SU-DHL-6 (cell line): ENCODE measurements at regions not wholly inside any gene's neighbourhood (a gene's known extent, or its start where the extent isn't known, plus 50 kb on each side); places are given as distances from the start of the nearest gene placed in this dataset.
"Not testable (repeated sequence)": the region's sequence is repeated elsewhere in the genome, so short reads cannot be mapped to it uniquely, and the experiment has no call there.

Experiments
- H2AFZ ChIP-seq: fragments of 200-600 bp; sonication (generic); 2 replicates; pipeline ENCODE4 v1.6.1; 2014; ENCODE audit warnings: low read depth, mild to moderate bottlenecking, moderate library complexity, mixed read lengths, antibody characterized with exemption, low read length; ENCODE audit not compliant: severe bottlenecking
- H3F3A ChIP-seq: fragments of 200-600 bp; shearing (Covaris generic); 2 replicates; pipeline ENCODE4 v1.6.0; 2016; ENCODE audit warnings: antibody characterized with exemption, mild to moderate bottlenecking; ENCODE audit not compliant: insufficient read depth
- H3K27ac ChIP-seq: fragments of 200-600 bp; sonication (generic); 2 replicates; pipeline ENCODE4 v1.5.1; 2016; ENCODE audit warnings: low read depth, mild to moderate bottlenecking, low read length, moderate library complexity, mixed read lengths
- H3K27me3 ChIP-seq: fragments of 200-600 bp; sonication (generic), shearing (Covaris generic); 2 replicates; pipeline ENCODE4 v1.6.0; 2014; ENCODE audit warnings: mild to moderate bottlenecking, low read length
- H3K36me3 ChIP-seq: fragments of 200-600 bp; sonication (generic); 2 replicates; pipeline ENCODE4 v1.6.1; 2014; ENCODE audit warnings: mild to moderate bottlenecking, low read length, mixed read lengths
- H3K4me2 ChIP-seq: fragments of 300-600, 200-600 bp; shearing (Covaris generic), sonication (generic); 2 replicates; pipeline ENCODE4 v1.6.0; 2014; ENCODE audit warnings: low read length, low read depth, mild to moderate bottlenecking; ENCODE audit not compliant: poor library complexity, severe bottlenecking
- H3K4me3 ChIP-seq: fragments of 200-600 bp; sonication (generic); 2 replicates; pipeline ENCODE4 v1.5.1; 2014; ENCODE audit warnings: antibody characterized with exemption, low read length, mild to moderate bottlenecking, mixed read lengths; ENCODE audit not compliant: insufficient read depth, poor library complexity, severe bottlenecking
- H3K79me2 ChIP-seq: fragments of 200-600 bp; sonication (generic); 2 replicates; pipeline ENCODE4 v1.6.1; 2014; ENCODE audit warnings: mild to moderate bottlenecking, low read length, moderate library complexity; ENCODE audit not compliant: insufficient read depth
- H3K9ac ChIP-seq: fragments of 200-600 bp; sonication (generic); 2 replicates; pipeline ENCODE4 v1.7.0; 2014; ENCODE audit warnings: mild to moderate bottlenecking, low read length
- H3K9me2 ChIP-seq: fragments of 200-600 bp; sonication (generic); replicated peaks from 2 replicates; pipeline ENCODE4 v1.6.1; 2014; ENCODE audit warnings: low read length; ENCODE audit not compliant: insufficient read depth
- H3K9me3 ChIP-seq: fragments of 200-600 bp; sonication (generic); 2 replicates; pipeline ENCODE4 v1.6.1; 2014; ENCODE audit warnings: low read length, mixed read lengths; ENCODE audit not compliant: insufficient read depth
- H4K20me1 ChIP-seq: fragments of 200-600 bp; sonication (generic); 2 replicates; pipeline ENCODE4 v1.6.1; 2014; ENCODE audit warnings: low read depth, mild to moderate bottlenecking, antibody characterized with exemption, low read length, moderate library complexity, mixed read lengths
- EZH2phosphoT487 ChIP-seq: fragments of 200-600 bp; sonication (generic), shearing (Covaris generic); conservative IDR thresholded peaks from 2 replicates; pipeline ENCODE4 v1.6.1; 2018; ENCODE audit warnings: mild to moderate bottlenecking, antibody characterized with exemption, low read length, moderate library complexity, mixed read lengths
- TF ChIP-seq, protein P1 (sequence below): fragments of 200-600 bp; sonication (generic); IDR thresholded peaks from one replicate; pipeline ENCODE4 v1.5.1; 2017; ENCODE audit warnings: antibody characterized with exemption, mild to moderate bottlenecking, low read length, moderate library complexity; ENCODE audit not compliant: insufficient read depth, poor library complexity, severe bottlenecking

- Histone ChIP-seq H3K27me3 (no peaks in the 10 kb centered on the region), H3K36me3 (no peaks in the 10 kb centered on the region), H3K79me2 (no peaks in the 10 kb centered on the region), H3K9me2 (no peaks in the 10 kb centered on the region), H3K4me2 (no peak overlapping the region), H3K4me3 (no peak overlapping the region), H4K20me1 (no peaks in the 10 kb centered on the region), H3K9me3 (no peaks in the 10 kb centered on the region), H3F3A (no peaks in the 10 kb centered on the region), H3K9ac (no peak overlapping the region), H3K27ac (no peak overlapping the region), H2AFZ (no peak overlapping the region)
- TF ChIP-seq EZH2phosphoT487: no peak
- TF ChIP-seq, protein P1, sequence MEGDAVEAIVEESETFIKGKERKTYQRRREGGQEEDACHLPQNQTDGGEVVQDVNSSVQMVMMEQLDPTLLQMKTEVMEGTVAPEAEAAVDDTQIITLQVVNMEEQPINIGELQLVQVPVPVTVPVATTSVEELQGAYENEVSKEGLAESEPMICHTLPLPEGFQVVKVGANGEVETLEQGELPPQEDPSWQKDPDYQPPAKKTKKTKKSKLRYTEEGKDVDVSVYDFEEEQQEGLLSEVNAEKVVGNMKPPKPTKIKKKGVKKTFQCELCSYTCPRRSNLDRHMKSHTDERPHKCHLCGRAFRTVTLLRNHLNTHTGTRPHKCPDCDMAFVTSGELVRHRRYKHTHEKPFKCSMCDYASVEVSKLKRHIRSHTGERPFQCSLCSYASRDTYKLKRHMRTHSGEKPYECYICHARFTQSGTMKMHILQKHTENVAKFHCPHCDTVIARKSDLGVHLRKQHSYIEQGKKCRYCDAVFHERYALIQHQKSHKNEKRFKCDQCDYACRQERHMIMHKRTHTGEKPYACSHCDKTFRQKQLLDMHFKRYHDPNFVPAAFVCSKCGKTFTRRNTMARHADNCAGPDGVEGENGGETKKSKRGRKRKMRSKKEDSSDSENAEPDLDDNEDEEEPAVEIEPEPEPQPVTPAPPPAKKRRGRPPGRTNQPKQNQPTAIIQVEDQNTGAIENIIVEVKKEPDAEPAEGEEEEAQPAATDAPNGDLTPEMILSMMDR: no peak
These were observed 235.1 kb downstream of the AEBP2 start for GRCh38 chr12:19674437-19674836.

GRCh38 chr12:19675361-19675760 is 236.1 kb downstream of the AEBP2 start:
- H3K4me2 ChIP-seq: no peak overlapping the region
- H3K79me2 ChIP-seq: no peaks in the 10 kb centered on the region

DNA sequence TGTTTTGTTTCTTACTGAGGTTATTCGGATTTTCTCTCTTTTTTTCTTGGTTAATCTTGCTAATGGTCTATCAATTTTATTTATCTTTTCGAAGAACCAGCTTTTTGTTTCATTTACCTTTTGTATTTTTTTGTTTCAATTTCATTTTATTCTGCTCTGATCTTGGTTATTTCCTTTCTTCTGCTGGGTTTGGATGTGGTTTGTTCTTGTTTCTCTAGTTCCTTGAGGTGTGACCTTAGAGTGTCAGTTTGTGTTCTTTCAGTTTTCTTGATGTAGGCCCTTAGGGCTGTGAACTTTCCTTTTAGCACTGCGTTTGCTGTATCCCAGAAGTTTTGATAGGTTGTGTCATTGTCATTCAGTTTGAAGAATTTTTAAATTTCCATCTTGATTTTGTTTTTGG is 239.2 kb downstream of the AEBP2 start:
- H3K27me3 ChIP-seq, H3K79me2 ChIP-seq, H4K20me1 ChIP-seq, H3F3A ChIP-seq, H3K36me3 ChIP-seq, H2AFZ ChIP-seq, H3K4me3 ChIP-seq, H3K9me2 ChIP-seq, H3K27ac ChIP-seq, H3K9ac ChIP-seq, H3K9me3 ChIP-seq, H3K4me2 ChIP-seq: not testable (repeated sequence)

More at GRCh38 chr12:19675361-19675760, 236.1 kb downstream of the AEBP2 start:
- TF ChIP-seq, protein P1: no peak
- TF ChIP-seq EZH2phosphoT487: no peak
- Histone ChIP-seq H3K9me3 (no peaks in the 10 kb centered on the region), H3K27ac (no peak overlapping the region), H3K36me3 (no peaks in the 10 kb centered on the region), H3K27me3 (no peaks in the 10 kb centered on the region), H3F3A (no peaks in the 10 kb centered on the region), H4K20me1 (no peaks in the 10 kb centered on the region), H3K4me3 (no peak overlapping the region), H2AFZ (no peak overlapping the region), H3K9me2 (no peaks in the 10 kb centered on the region), H3K9ac (no peak overlapping the region)

DNA sequence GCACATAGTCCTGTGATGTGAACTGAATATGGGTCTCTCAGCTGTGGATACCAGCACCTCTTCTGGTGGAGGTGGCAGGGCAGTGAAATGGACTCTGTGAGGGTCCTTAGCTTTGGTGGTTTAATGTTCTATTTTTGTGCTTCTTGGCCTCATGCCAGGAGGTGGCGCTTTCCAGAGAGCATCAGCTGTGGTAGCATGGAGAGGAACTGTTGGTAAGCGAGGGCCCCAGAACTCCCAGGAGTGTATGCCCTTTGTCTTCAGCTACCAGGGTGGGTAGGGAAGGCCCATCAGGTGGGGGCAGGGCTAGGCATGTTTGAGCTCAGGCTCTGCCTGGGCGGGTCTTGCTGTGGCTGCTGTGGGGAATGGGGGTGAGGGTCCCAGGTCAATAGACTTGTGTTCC is 241.7 kb downstream of the AEBP2 start:
- H3K9me2 ChIP-seq: no peaks in the 10 kb centered on the region
- TF ChIP-seq, protein P1: no peak
- no peak for TF ChIP-seq EZH2phosphoT487
- H3K79me2 ChIP-seq: no peaks in the 10 kb centered on the region
- H3K9me3 ChIP-seq: no peaks in the 10 kb centered on the region
- H3K36me3 ChIP-seq: no peaks in the 10 kb centered on the region
- H3K4me2 ChIP-seq: no peak overlapping the region
- no peak overlapping the region for H3K27ac ChIP-seq
- H3K27me3 ChIP-seq: no peaks in the 10 kb centered on the region
- no peak overlapping the region for H3K9ac ChIP-seq
- H3K4me3 ChIP-seq: no peak overlapping the region
- H2AFZ ChIP-seq: no peak overlapping the region
- H3F3A ChIP-seq: no peaks in the 10 kb centered on the region
- H4K20me1 ChIP-seq: no peaks in the 10 kb centered on the region
